ENCODE measurements at regions not wholly inside any gene's neighbourhood (a gene's known extent, or its start where the extent isn't known, plus 50 kb on each side); places are given as distances from the start of the nearest gene placed in this dataset.

DNA sequence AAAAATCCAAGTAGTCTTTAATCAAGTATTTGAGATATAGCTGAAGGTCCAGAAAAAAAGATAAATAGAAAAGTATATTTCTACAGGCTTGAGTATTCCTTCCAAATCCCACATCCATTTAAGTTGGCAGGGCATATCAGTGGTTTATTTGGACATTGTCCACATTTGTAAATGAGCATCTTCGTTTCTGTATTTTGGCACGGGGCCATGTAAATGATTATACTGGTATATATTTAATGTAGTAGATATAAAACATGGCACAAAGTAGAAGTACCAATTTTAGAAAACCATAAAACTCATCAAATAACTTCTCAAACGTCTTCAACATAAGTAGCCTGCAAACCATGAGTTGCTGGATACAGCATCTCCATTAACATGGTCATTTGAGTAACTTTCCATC lies 437.4 kb upstream of the SOX5 start:
- TF ChIP-seq, protein P1, sequence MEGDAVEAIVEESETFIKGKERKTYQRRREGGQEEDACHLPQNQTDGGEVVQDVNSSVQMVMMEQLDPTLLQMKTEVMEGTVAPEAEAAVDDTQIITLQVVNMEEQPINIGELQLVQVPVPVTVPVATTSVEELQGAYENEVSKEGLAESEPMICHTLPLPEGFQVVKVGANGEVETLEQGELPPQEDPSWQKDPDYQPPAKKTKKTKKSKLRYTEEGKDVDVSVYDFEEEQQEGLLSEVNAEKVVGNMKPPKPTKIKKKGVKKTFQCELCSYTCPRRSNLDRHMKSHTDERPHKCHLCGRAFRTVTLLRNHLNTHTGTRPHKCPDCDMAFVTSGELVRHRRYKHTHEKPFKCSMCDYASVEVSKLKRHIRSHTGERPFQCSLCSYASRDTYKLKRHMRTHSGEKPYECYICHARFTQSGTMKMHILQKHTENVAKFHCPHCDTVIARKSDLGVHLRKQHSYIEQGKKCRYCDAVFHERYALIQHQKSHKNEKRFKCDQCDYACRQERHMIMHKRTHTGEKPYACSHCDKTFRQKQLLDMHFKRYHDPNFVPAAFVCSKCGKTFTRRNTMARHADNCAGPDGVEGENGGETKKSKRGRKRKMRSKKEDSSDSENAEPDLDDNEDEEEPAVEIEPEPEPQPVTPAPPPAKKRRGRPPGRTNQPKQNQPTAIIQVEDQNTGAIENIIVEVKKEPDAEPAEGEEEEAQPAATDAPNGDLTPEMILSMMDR (IDR thresholded peaks at IDR 0.05 in 2 of 3, conservative IDR thresholded peaks at IDR 0.05 in 1 of 3; ENCODE audit: borderline replicate concordance in 1 of 3, insufficient read depth in 1 of 3, low read depth in 2 of 3, low read length in 2 of 3): no peak
- TF ChIP-seq, protein P2, sequence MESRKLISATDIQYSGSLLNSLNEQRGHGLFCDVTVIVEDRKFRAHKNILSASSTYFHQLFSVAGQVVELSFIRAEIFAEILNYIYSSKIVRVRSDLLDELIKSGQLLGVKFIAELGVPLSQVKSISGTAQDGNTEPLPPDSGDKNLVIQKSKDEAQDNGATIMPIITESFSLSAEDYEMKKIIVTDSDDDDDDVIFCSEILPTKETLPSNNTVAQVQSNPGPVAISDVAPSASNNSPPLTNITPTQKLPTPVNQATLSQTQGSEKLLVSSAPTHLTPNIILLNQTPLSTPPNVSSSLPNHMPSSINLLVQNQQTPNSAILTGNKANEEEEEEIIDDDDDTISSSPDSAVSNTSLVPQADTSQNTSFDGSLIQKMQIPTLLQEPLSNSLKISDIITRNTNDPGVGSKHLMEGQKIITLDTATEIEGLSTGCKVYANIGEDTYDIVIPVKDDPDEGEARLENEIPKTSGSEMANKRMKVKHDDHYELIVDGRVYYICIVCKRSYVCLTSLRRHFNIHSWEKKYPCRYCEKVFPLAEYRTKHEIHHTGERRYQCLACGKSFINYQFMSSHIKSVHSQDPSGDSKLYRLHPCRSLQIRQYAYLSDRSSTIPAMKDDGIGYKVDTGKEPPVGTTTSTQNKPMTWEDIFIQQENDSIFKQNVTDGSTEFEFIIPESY (IDR thresholded peaks at IDR 0.05; ENCODE audit: extremely low read depth, insufficient replicate concordance, low read length): no peak
- TF ChIP-seq YY1 (IDR thresholded peaks at IDR 0.05; ENCODE audit: extremely low read depth, insufficient replicate concordance, low read depth, low read length) (no peak), JUND (IDR thresholded peaks at IDR 0.05) (no peak), RAD21 (IDR thresholded peaks at IDR 0.05; ENCODE audit: low read depth) (no peak), POLR2A (IDR thresholded peaks at IDR 0.05; ENCODE audit: borderline replicate concordance, extremely low read depth, insufficient read depth, insufficient read length) (no peak), ZFX (IDR thresholded peaks at IDR 0.05) (no peak), CEBPB (IDR thresholded peaks at IDR 0.05; ENCODE audit: low read depth) (no peak), POLR2AphosphoS5 (IDR thresholded peaks at IDR 0.05; ENCODE audit: low read depth, low read length) (no peak)
- TF ChIP-seq, protein P3, sequence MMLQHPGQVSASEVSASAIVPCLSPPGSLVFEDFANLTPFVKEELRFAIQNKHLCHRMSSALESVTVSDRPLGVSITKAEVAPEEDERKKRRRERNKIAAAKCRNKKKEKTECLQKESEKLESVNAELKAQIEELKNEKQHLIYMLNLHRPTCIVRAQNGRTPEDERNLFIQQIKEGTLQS (IDR thresholded peaks at IDR 0.05): no peak
- TF ChIP-seq, protein P4, sequence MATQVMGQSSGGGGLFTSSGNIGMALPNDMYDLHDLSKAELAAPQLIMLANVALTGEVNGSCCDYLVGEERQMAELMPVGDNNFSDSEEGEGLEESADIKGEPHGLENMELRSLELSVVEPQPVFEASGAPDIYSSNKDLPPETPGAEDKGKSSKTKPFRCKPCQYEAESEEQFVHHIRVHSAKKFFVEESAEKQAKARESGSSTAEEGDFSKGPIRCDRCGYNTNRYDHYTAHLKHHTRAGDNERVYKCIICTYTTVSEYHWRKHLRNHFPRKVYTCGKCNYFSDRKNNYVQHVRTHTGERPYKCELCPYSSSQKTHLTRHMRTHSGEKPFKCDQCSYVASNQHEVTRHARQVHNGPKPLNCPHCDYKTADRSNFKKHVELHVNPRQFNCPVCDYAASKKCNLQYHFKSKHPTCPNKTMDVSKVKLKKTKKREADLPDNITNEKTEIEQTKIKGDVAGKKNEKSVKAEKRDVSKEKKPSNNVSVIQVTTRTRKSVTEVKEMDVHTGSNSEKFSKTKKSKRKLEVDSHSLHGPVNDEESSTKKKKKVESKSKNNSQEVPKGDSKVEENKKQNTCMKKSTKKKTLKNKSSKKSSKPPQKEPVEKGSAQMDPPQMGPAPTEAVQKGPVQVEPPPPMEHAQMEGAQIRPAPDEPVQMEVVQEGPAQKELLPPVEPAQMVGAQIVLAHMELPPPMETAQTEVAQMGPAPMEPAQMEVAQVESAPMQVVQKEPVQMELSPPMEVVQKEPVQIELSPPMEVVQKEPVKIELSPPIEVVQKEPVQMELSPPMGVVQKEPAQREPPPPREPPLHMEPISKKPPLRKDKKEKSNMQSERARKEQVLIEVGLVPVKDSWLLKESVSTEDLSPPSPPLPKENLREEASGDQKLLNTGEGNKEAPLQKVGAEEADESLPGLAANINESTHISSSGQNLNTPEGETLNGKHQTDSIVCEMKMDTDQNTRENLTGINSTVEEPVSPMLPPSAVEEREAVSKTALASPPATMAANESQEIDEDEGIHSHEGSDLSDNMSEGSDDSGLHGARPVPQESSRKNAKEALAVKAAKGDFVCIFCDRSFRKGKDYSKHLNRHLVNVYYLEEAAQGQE (IDR thresholded peaks at IDR 0.05; ENCODE audit: low read depth): no peak

All from HCT116 (cell line).